MG63 (cell line): ENCODE measurements at regions not wholly inside any gene's neighbourhood (a gene's known extent, or its start where the extent isn't known, plus 50 kb on each side); places are given as distances from the start of the nearest gene placed in this dataset.

ENCODE experiments used
- DNase-seq: peaks from one replicate; pipeline ENCODE4 v3.0.0-alpha.2; 2020
- H3K27me3 ChIP-seq: fragments of 250-450 bp; sonication (Bioruptor Pico); 2 replicates; pipeline ENCODE4 v1.5.1; 2020; ENCODE audit warnings: mild to moderate bottlenecking, moderate library complexity
- H3K36me3 ChIP-seq: fragments of 250-450 bp; sonication (Bioruptor Pico); 2 replicates; pipeline ENCODE4 v1.5.1; 2020; ENCODE audit warnings: mild to moderate bottlenecking, moderate library complexity
- H3K4me3 ChIP-seq: fragments of 250-450 bp; sonication (Bioruptor Pico); 2 replicates; pipeline ENCODE4 v1.5.1; 2020; ENCODE audit warnings: mild to moderate bottlenecking, moderate library complexity
- H3K9me3 ChIP-seq: fragments of 250-450 bp; sonication (Bioruptor Pico); 2 replicates; pipeline ENCODE4 v1.5.1; 2020; ENCODE audit warnings: mild to moderate bottlenecking, moderate library complexity

DNA sequence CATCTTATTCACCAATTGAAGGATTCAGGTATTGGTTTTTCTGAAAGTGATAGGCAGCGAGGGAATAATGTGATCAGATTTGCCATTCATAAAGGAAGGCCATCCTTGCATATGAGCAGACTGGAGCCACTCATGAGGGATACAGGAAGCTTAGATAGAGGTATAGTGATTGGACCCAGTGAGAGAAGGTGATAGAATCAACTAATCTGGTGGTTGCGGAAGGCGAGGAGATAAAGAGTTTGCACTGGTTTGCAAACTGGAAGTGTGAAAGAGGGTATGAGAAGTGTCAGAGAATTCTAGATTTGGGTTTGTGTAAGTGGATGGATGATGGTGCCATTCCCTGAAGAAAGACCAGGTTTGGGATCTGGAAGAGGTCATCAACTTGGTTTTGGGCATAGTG, 57.3 kb upstream of the RASGEF1B start:
- Histone ChIP-seq H3K27me3 (no peaks in the 10 kb centered on the region), H3K36me3 (no peaks in the 10 kb centered on the region), H3K4me3 (no peak overlapping the region), H3K9me3 (no peaks in the 10 kb centered on the region)
- DNase-seq, result no peak

GRCh38 chr4:81528200-81528599, 56.5 kb upstream of the RASGEF1B start:
- no peak for DNase-seq
- Histone ChIP-seq H3K36me3 (no peaks in the 10 kb centered on the region), H3K27me3 (no peaks in the 10 kb centered on the region), H3K4me3 (no peak overlapping the region), H3K9me3 (no peaks in the 10 kb centered on the region)

- no peaks in the 10 kb centered on the region for H3K36me3 ChIP-seq
Measured at GRCh38 chr4:81527709-81528108, 56.0 kb upstream of the RASGEF1B start.

GRCh38 chr4:81527115-81527514, 55.4 kb upstream of the RASGEF1B start:
- no peak for DNase-seq
- Histone ChIP-seq H3K4me3 (no peak overlapping the region), H3K27me3 (no peaks in the 10 kb centered on the region), H3K9me3 (no peaks in the 10 kb centered on the region), H3K36me3 (no peaks in the 10 kb centered on the region)

More at GRCh38 chr4:81527709-81528108, 56.0 kb upstream of the RASGEF1B start:
- DNase-seq, result no peak
- Histone ChIP-seq H3K27me3 (no peaks in the 10 kb centered on the region), H3K9me3 (no peaks in the 10 kb centered on the region), H3K4me3 (no peak overlapping the region)

GRCh38 chr4:81526706-81527105, 55.0 kb upstream of the RASGEF1B start:
- Histone ChIP-seq H3K4me3 (no peak overlapping the region), H3K36me3 (no peaks in the 10 kb centered on the region), H3K27me3 (no peaks in the 10 kb centered on the region), H3K9me3 (no peaks in the 10 kb centered on the region)
- no peak for DNase-seq

- H3K27me3 ChIP-seq, result no peaks in the 10 kb centered on the region
- no peaks in the 10 kb centered on the region for H3K9me3 ChIP-seq
- DNase-seq, result no peak
- no peaks in the 10 kb centered on the region for H3K36me3 ChIP-seq
- no peak overlapping the region for H3K4me3 ChIP-seq
Measured at GRCh38 chr4:81523672-81524327, 52.1 kb upstream of the RASGEF1B start.

DNA sequence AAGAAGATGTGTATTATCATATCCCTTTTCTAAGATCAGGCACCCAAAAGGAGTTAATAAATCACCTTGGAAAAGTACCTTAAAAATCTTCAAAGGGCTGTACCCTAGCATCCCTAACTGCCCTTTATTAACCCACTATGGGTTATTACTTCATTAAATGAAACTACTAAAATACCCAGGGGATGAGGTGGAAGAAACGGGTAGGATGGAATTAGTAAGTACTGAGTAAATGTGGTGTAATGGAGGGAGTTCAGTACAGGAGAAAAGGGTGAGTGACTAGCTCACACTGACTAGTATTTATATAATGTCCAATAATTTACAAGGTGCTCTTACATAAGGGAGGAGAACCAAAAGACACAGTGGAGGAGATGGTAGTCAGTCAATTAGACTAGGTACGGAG, 51.0 kb upstream of the RASGEF1B start:
- H3K9me3 ChIP-seq, result no peaks in the 10 kb centered on the region
- H3K36me3 ChIP-seq, result no peaks in the 10 kb centered on the region
- no peaks in the 10 kb centered on the region for H3K27me3 ChIP-seq
- H3K4me3 ChIP-seq, result no peak overlapping the region
- DNase-seq, result no peak

GRCh38 chr4:81521708-81522107, 50.0 kb upstream of the RASGEF1B start:
- H3K4me3 ChIP-seq, result no peak overlapping the region
- H3K27me3 ChIP-seq, result no peaks in the 10 kb centered on the region
- no peaks in the 10 kb centered on the region for H3K9me3 ChIP-seq
- DNase-seq, result no peak
- H3K36me3 ChIP-seq, result no peaks in the 10 kb centered on the region
